Activated T-cell treated with anti-CD3 and anti-CD28 coated beads, Interleukin-2, amount 50 U/mL, for 1 hour (primary cell): ENCODE measurements at regions not wholly inside any gene's neighbourhood (a gene's known extent, or its start where the extent isn't known, plus 50 kb on each side); places are given as distances from the start of the nearest gene placed in this dataset.

ENCODE experiments used
- DNase-seq: peaks from one replicate; pipeline ENCODE4 v3.0.0-alpha.2; 2020

- DNase-seq = no peak
These were observed 602.9 kb upstream of the ARID1B start for GRCh38 chr6:156174031-156174890.

GRCh38 chr6:156169371-156169770 lies 607.8 kb upstream of the ARID1B start:
- DNase-seq = no peak

GRCh38 chr6:156167625-156168071 lies 609.5 kb upstream of the ARID1B start:
- no peak for DNase-seq

GRCh38 chr6:156167016-156167624 lies 610.1 kb upstream of the ARID1B start:
- no peak for DNase-seq

GRCh38 chr6:156166093-156166492 lies 611.1 kb upstream of the ARID1B start:
- DNase-seq = no peak

GRCh38 chr6:156164701-156165452 lies 612.3 kb upstream of the ARID1B start:
- no peak for DNase-seq

- no peak for DNase-seq
These were observed 613.9 kb upstream of the ARID1B start for GRCh38 chr6:156163311-156163710.

GRCh38 chr6:156161471-156161870 lies 615.7 kb upstream of the ARID1B start:
- no peak for DNase-seq

- DNase-seq = no peak
These were observed 616.4 kb upstream of the ARID1B start for GRCh38 chr6:156160795-156161165.

GRCh38 chr6:156160007-156160794 lies 617.0 kb upstream of the ARID1B start:
- no peak for DNase-seq

- no peak for DNase-seq
These were observed 622.3 kb upstream of the ARID1B start for GRCh38 chr6:156154896-156155295.

GRCh38 chr6:156150391-156150790 lies 626.8 kb upstream of the ARID1B start:
- no peak for DNase-seq

- no peak for DNase-seq
These were observed 630.3 kb upstream of the ARID1B start for GRCh38 chr6:156146891-156147290.

GRCh38 chr6:156131221-156131903 lies 645.8 kb upstream of the ARID1B start:
- no peak for DNase-seq

- no peak for DNase-seq
These were observed 650.6 kb upstream of the ARID1B start for GRCh38 chr6:156126535-156126934.

- no peak for DNase-seq
These were observed 651.3 kb upstream of the ARID1B start for GRCh38 chr6:156125844-156126243.

- no peak for DNase-seq
These were observed 653.4 kb upstream of the ARID1B start for GRCh38 chr6:156123731-156124130.

- no peak for DNase-seq
These were observed 655.2 kb upstream of the ARID1B start for GRCh38 chr6:156121973-156122372.

GRCh38 chr6:156114541-156114940 lies 658.9 kb upstream of the NOX3 start:
- no peak for DNase-seq

- no peak for DNase-seq
These were observed 658.0 kb upstream of the NOX3 start for GRCh38 chr6:156113631-156114030.

- DNase-seq = no peak
These were observed 656.3 kb upstream of the NOX3 start for GRCh38 chr6:156111913-156112312.

- no peak for DNase-seq
These were observed 654.6 kb upstream of the NOX3 start for GRCh38 chr6:156110249-156110648.
